ENCODE measurements at regions not wholly inside any gene's neighbourhood (a gene's known extent, or its start where the extent isn't known, plus 50 kb on each side); places are given as distances from the start of the nearest gene placed in this dataset.

- POLR2A ChIA-PET = no interaction called here
- no peak for DNase-seq (ENCODE audit: low read depth, low spot score)
- H3K4me3 ChIP-seq = no peak overlapping the region
- H3K4me1 ChIP-seq (ENCODE audit: control insufficient read depth, insufficient read depth, low read length) = no peaks in the 10 kb centered on the region
- intact Hi-C loops (cut with micrococcal nuclease; ENCODE audit: unreplicated experiment) (no loop called here), in situ Hi-C loops (cut with MboI) (no loop called here)
- no peak overlapping the region for H3K4me2 ChIP-seq (ENCODE audit: control insufficient read depth, insufficient read depth)
- CTCF ChIA-PET = no interaction called here
- no peak for FAIRE-seq
- H3K9me3 ChIP-seq (replicated peaks; ENCODE audit: control insufficient read depth, insufficient read depth, low read length) = no peaks in the 10 kb centered on the region
- 86% methylated on average over 2 of the region's 2 CpGs for WGBS (ENCODE audit: insufficient coverage, insufficient replicate concordance, low lambda C conversion rate, missing lambda C conversion rate)
- no peak for TF ChIP-seq CBX3 (IDR thresholded peaks at IDR 0.05; ENCODE audit: borderline replicate concordance, low read depth)
- TF ChIP-seq PRDM15 (CRISPR knock-in tag; IDR thresholded peaks at IDR 0.05) = no peak
- TF ChIP-seq CBX5 (IDR thresholded peaks at IDR 0.05; ENCODE audit: low read depth) = no peak
- no peak for TF ChIP-seq POLR2A (IDR thresholded peaks at IDR 0.05; ENCODE audit: low read depth, low read length)
- no peak for TF ChIP-seq SREBF1 (IDR thresholded peaks at IDR 0.05; ENCODE audit: low read length)
- TF ChIP-seq ZNF24 (IDR thresholded peaks at IDR 0.05) = no peak
- TF ChIP-seq, protein P1, sequence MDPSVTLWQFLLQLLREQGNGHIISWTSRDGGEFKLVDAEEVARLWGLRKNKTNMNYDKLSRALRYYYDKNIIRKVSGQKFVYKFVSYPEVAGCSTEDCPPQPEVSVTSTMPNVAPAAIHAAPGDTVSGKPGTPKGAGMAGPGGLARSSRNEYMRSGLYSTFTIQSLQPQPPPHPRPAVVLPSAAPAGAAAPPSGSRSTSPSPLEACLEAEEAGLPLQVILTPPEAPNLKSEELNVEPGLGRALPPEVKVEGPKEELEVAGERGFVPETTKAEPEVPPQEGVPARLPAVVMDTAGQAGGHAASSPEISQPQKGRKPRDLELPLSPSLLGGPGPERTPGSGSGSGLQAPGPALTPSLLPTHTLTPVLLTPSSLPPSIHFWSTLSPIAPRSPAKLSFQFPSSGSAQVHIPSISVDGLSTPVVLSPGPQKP (IDR thresholded peaks at IDR 0.05; ENCODE audit: low read depth, low read length) = no peak
- TF ChIP-seq JUNB (IDR thresholded peaks at IDR 0.05) = no peak
- TF ChIP-seq BRCA1 (IDR thresholded peaks at IDR 0.05; ENCODE audit: low read depth, low read length) = no peak
- TF ChIP-seq USF1 (IDR thresholded peaks at IDR 0.05; ENCODE audit: borderline replicate concordance, extremely low read length, insufficient read depth, low read depth, low read length) = no peak
- no peak for TF ChIP-seq NBN (IDR thresholded peaks at IDR 0.05)
- no peak for TF ChIP-seq STAT3 (IDR thresholded peaks at IDR 0.05; ENCODE audit: low read depth, low read length)
- TF ChIP-seq SUZ12 (IDR thresholded peaks at IDR 0.05; ENCODE audit: unreplicated experiment) = no peak
- TF ChIP-seq NRF1 (conservative IDR thresholded peaks at IDR 0.05; ENCODE audit: low read depth, low read length) = no peak
- TF ChIP-seq RELA (IDR thresholded peaks at IDR 0.05; ENCODE audit: borderline replicate concordance, partially characterized antibody) = no peak
- TF ChIP-seq NR2F1 (conservative IDR thresholded peaks at IDR 0.05) = no peak
- H2AFZ ChIP-seq (ENCODE audit: control insufficient read depth, low read depth, low read length) = no peak overlapping the region
- RAD21 ChIA-PET (ENCODE audit: unreplicated experiment) = no interaction called here
- SMC1A ChIA-PET (ENCODE audit: uncharacterized antibody, unreplicated experiment) = interaction anchor here (1.2 kb wide), 1 partner anchor 9 kb away, joined by 3 read pairs; no protein-coding TSS in a partner anchor
- no peaks in the 10 kb centered on the region for H4K20me1 ChIP-seq (ENCODE audit: control insufficient read depth, insufficient read depth)
- H3K9ac ChIP-seq (ENCODE audit: control insufficient read depth, insufficient read depth, low read length) = no peak overlapping the region
- H3K36me3 ChIP-seq (ENCODE audit: control insufficient read depth in 2 of 2, insufficient read depth in 2 of 2, low read length in 1 of 2) = no peaks in the 10 kb centered on the region
- no peak for ATAC-seq
- H3K27me3 ChIP-seq (replicated peaks in 1 of 2; ENCODE audit: control insufficient read depth in 2 of 2, insufficient read depth in 2 of 2, low read length in 1 of 2) = no peaks in the 10 kb centered on the region
- H3K79me2 ChIP-seq (ENCODE audit: control insufficient read depth, insufficient read depth, low read length) = no peaks in the 10 kb centered on the region
- H3K27ac ChIP-seq (ENCODE audit: control insufficient read depth, insufficient read depth) = no peak overlapping the region
- no TSS peak for BruUV-seq (replicated peaks)
Observed at GRCh38 chr3:8156831-8157230, 344.8 kb upstream of the LMCD1 start.
